ENCODE measurements at regions not wholly inside any gene's neighbourhood (a gene's known extent, or its start where the extent isn't known, plus 50 kb on each side); places are given as distances from the start of the nearest gene placed in this dataset.

DNA sequence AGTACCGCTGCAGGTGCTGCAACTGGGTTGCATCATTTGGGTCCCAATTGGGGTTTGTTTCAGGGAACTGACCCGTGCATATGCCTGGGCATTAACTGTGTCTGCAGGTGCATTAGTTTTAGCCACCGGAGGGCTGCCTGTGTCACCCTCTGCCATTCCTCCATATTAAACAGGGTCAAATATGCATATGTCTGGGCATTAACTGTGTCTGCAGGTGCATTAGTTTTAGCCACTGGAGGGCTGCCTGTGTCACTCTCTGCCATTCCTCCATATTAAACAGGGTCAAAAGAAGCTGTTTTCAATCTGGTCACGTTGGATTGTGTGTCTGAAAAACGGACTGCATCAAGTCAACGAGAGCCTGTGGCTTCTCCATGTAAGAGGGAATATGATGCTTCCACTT is 1317.0 kb downstream of the TMEM121 start:
- Mint-ChIP-seq H3K4me3 (ENCODE audit: unreplicated experiment) (no peak overlapping the region), H3K27me3 (ENCODE audit: low read depth) (no peaks in the 10 kb centered on the region), H3K27ac (ENCODE audit: unreplicated experiment) (no peak overlapping the region), H3K36me3 (ENCODE audit: low read depth) (no peaks in the 10 kb centered on the region), H3K9me3 (ENCODE audit: low read depth) (peaks cover 24% of the 10 kb centered on the region), H3K4me1 (ENCODE audit: low read depth) (peaks cover 6% of the 10 kb centered on the region)
- TF ChIP-seq, protein P1, sequence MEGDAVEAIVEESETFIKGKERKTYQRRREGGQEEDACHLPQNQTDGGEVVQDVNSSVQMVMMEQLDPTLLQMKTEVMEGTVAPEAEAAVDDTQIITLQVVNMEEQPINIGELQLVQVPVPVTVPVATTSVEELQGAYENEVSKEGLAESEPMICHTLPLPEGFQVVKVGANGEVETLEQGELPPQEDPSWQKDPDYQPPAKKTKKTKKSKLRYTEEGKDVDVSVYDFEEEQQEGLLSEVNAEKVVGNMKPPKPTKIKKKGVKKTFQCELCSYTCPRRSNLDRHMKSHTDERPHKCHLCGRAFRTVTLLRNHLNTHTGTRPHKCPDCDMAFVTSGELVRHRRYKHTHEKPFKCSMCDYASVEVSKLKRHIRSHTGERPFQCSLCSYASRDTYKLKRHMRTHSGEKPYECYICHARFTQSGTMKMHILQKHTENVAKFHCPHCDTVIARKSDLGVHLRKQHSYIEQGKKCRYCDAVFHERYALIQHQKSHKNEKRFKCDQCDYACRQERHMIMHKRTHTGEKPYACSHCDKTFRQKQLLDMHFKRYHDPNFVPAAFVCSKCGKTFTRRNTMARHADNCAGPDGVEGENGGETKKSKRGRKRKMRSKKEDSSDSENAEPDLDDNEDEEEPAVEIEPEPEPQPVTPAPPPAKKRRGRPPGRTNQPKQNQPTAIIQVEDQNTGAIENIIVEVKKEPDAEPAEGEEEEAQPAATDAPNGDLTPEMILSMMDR (IDR thresholded peaks at IDR 0.05): no peak
- no peak for DNase-seq (ENCODE audit: low spot score)

DNA sequence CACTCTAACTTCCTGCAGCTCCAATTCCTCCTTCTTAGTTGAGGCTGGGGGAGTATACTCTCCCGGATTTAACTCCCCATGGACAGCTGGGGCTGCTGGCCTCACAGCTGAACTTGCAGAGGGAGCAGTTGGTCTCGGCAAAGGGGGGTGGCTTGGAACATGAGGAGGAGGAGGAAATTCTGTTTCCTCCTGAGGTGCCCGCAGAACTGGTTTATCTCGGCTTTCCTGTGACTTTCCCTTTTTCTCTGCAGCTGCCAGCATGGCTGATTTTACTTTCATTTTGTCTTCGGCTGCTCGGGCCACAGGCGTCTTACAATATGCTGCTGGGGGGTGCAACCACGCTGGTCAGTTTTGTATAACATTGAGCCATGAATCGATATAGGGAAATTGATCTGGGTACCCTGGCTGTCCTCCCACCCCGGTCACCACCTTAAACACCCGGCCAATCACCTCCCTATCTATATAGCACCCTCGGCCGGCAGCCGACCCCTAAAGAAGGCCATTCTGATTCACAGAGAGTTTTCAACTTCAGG is 1317.6 kb downstream of the TMEM121 start:
- Mint-ChIP-seq H3K27me3 (ENCODE audit: low read depth) (no peaks in the 10 kb centered on the region), H3K36me3 (ENCODE audit: low read depth) (no peaks in the 10 kb centered on the region), H3K4me3 (ENCODE audit: unreplicated experiment) (no peak overlapping the region), H3K4me1 (ENCODE audit: low read depth) (peaks cover 6% of the 10 kb centered on the region), H3K27ac (ENCODE audit: unreplicated experiment) (no peak overlapping the region), H3K9me3 (ENCODE audit: low read depth) (peaks cover 24% of the 10 kb centered on the region)
- DNase-seq (ENCODE audit: low spot score): no peak
- TF ChIP-seq, protein P1 (IDR thresholded peaks at IDR 0.05): no peak

DNA sequence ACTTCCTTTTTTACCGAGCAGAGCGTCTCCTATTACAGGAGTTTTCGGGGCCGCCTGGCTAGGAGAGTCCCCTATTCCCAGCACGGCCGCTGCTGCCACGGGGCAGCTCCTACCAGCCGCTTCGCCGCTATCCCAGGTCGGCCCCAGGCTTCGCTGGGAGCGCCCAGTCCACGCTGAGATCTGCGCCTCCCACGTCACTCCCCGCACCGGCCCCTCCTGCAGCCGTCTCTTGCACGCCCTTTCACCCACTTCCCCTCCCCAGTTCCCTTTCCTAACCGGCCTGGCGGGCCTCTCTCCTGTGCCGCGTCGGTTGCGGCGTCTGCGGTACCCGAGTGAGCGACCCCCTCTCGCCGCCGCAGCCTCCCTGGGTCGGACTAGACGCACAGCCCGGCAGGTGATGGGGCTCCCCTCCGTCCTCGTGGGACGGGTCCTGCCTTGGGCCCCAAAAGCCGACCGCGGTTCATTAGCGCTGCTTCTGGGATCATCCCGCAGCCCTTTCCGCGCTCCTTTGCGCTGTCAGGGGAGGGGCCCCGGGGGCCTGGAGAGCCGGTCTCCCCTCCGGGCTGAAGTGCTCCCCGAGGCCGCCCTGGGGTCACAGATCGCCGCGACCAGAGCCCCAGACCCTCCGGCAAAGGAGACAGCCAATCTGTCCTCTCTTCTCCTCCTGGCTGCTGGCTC is 1318.4 kb downstream of the TMEM121 start:
- peaks cover 6% of the 10 kb centered on the region for H3K4me1 Mint-ChIP-seq (ENCODE audit: low read depth)
- no peaks in the 10 kb centered on the region for H3K27me3 Mint-ChIP-seq (ENCODE audit: low read depth)
- peaks cover 29% of the 10 kb centered on the region for H3K9me3 Mint-ChIP-seq (ENCODE audit: low read depth)
- no peaks in the 10 kb centered on the region for H3K36me3 Mint-ChIP-seq (ENCODE audit: low read depth)
- TF ChIP-seq, protein P1 (IDR thresholded peaks at IDR 0.05): no peak
- H3K4me3 Mint-ChIP-seq (ENCODE audit: unreplicated experiment): no peak overlapping the region
- H3K27ac Mint-ChIP-seq (ENCODE audit: unreplicated experiment): no peak overlapping the region
- DNase-seq (ENCODE audit: low spot score): no peak

DNA sequence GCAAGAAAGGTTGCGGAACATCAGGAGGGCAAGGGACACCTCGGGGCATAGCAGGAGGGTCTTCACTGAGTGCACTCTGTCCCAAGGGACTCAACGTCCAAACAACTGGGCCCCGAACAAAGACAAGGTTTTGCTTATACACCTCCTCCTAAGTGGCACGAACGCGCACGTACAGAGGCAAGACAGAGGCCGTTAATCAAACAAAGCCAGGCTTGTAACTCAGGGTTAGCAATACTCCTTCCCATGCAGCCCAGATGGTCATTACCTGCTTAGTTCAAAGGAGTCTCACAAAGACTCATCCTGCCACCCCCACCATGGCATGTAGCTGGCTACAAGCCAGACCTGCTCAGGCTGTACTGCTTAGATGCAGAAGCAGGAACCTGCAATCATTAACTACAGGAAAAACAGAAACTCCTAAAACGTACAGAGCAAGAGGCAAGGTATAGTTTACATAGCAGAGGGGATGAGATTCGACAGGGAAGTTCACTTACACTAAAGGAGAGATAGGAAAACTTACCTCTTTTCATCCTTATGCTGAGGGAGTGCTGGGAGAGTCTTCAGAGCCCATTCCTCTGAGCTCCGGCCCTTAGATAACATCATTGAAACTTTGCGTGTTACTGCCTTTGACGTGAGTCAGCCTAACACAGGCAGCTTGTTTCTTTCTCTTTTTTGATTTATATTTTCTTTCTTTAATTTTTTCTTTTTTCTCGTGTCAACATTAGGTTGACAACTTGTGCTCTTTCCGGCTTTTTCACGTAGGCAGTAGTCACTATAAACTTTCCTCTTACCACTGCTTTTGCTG is 1319.1 kb downstream of the TMEM121 start:
- Mint-ChIP-seq H3K4me1 (ENCODE audit: low read depth) (peaks cover 6% of the 10 kb centered on the region), H3K36me3 (ENCODE audit: low read depth) (no peaks in the 10 kb centered on the region), H3K9me3 (ENCODE audit: low read depth) (peaks cover 26% of the 10 kb centered on the region), H3K27me3 (ENCODE audit: low read depth) (no peaks in the 10 kb centered on the region), H3K4me3 (ENCODE audit: unreplicated experiment) (no peak overlapping the region), H3K27ac (ENCODE audit: unreplicated experiment) (no peak overlapping the region)
- TF ChIP-seq, protein P1 (IDR thresholded peaks at IDR 0.05): no peak
- DNase-seq (ENCODE audit: low spot score): no peak

DNA sequence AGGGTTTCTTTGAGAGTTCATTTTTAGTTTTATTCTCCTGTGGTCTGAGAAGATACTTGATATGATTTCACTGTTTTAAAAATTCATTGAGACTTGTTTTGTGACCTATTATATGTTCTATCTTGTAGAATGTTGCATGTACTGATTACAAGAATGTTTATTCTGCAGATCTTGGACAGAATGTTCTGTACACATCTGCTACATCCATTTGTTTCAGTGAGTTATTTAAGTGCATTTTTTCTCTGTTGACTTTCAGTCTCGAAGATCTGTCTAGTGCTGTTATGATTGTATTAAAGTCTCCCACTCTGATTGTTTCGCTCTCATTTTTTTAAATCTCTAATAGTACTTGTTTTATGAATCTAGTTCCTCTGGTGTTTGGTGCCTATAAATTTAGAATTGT is 1319.8 kb downstream of the TMEM121 start:
- no peak overlapping the region for H3K4me3 Mint-ChIP-seq (ENCODE audit: unreplicated experiment)
- TF ChIP-seq, protein P1 (IDR thresholded peaks at IDR 0.05): no peak
- H3K4me1 Mint-ChIP-seq (ENCODE audit: low read depth): peaks cover 6% of the 10 kb centered on the region
- H3K36me3 Mint-ChIP-seq (ENCODE audit: low read depth): no peaks in the 10 kb centered on the region
- no peak for DNase-seq (ENCODE audit: low spot score)
- H3K27me3 Mint-ChIP-seq (ENCODE audit: low read depth): no peaks in the 10 kb centered on the region
- H3K27ac Mint-ChIP-seq (ENCODE audit: unreplicated experiment): no peak overlapping the region
- H3K9me3 Mint-ChIP-seq (ENCODE audit: low read depth): peaks cover 23% of the 10 kb centered on the region

Data from chondrocyte (in vitro differentiated cells).